Panc1 (cell line): ENCODE measurements at regions not wholly inside any gene's neighbourhood (a gene's known extent, or its start where the extent isn't known, plus 50 kb on each side); places are given as distances from the start of the nearest gene placed in this dataset.

Experiments
- ATAC-seq: fragments of 200-7000 bp; cut with Tn5 transposase; 2 replicates; pipeline ENCODE4 v1.9.1; 2020; ENCODE audit warnings: mild to moderate bottlenecking, moderate library complexity
- BruUV-seq: library from RNA; stranded (reverse); fragments of 400-500 nt; replicated peaks from 2 replicates; lab custom pipeline; 2021; lab: Mats Ljungman, UMichigan
- CTCF ChIA-PET: fragments of 300-600 bp; sonication (Branson Sonifier 250); formaldehyde crosslinking; loops from one replicate; lab custom pipeline; 2022; ENCODE audit warnings: antibody characterized with exemption; lab: Charles Lee
- POLR2A ChIA-PET: fragments of 300-600 bp; sonication (Branson Sonifier 250); formaldehyde crosslinking; loops from one replicate; lab custom pipeline; 2022; ENCODE audit warnings: antibody characterized with exemption; lab: Charles Lee
- DNase-seq: peaks from one replicate; pipeline ENCODE4 v3.0.0-alpha.2; 2010; ENCODE audit warnings: low read depth, low spot score
- H3K27ac ChIP-seq: 2 replicates; pipeline ENCODE4 v1.5.1; 2011; ENCODE audit warnings: mild to moderate bottlenecking, low read length, inconsistent platforms
- H3K27me3 ChIP-seq: fragments of 200-500 bp; sonication (Bioruptor generic); 2 replicates; pipeline ENCODE4 v1.6.0; 2014; ENCODE audit warnings: low read length, inconsistent platforms; ENCODE audit not compliant: control insufficient read depth, insufficient read depth
- H3K36me3 ChIP-seq: fragments of 200-500 bp; sonication (Bioruptor generic); 2 replicates; pipeline ENCODE4 v1.5.1; 2014; ENCODE audit warnings: inconsistent platforms, mild to moderate bottlenecking, low read length, moderate library complexity; ENCODE audit not compliant: control insufficient read depth, insufficient read depth
- H3K4me1 ChIP-seq: 2 replicates; pipeline ENCODE4 v1.5.1; 2011; ENCODE audit warnings: inconsistent platforms, mild to moderate bottlenecking, low read length, moderate library complexity; ENCODE audit not compliant: control insufficient read depth, insufficient read depth
- H3K4me3 ChIP-seq, 2 experiments: 2 replicates each; pipeline ENCODE4 v1.5.1; 2011 to 2012; ENCODE audit warnings: low read depth in 2 of 2, low read length in 2 of 2, mild to moderate bottlenecking in 2 of 2, inconsistent platforms in 1 of 2, moderate library complexity in 1 of 2
- H3K9me3 ChIP-seq: fragments of 200-500 bp; sonication (Bioruptor generic); 2 replicates; pipeline ENCODE4 v1.5.1; 2014; ENCODE audit warnings: low read depth, mild to moderate bottlenecking, inconsistent platforms, low read length, moderate library complexity; ENCODE audit not compliant: control insufficient read depth, insufficient read depth
- CTCF ChIP-seq: fragments of 450-650 bp; IDR thresholded peaks from 2 replicates; pipeline ENCODE4 v1.5.1; 2017; ENCODE audit warnings: mild to moderate bottlenecking
- POLR2AphosphoS5 ChIP-seq: IDR thresholded peaks from 2 replicates; pipeline ENCODE4 v1.6.1; 2012; ENCODE audit warnings: mild to moderate bottlenecking, low read depth, low read length, moderate library complexity
- REST ChIP-seq, 2 experiments: IDR thresholded peaks; 2 replicates each; pipeline ENCODE4 v1.6.1; 2011 to 2012; ENCODE audit warnings: low read depth in 2 of 2, control low read depth in 1 of 2, low read length in 1 of 2, mild to moderate bottlenecking in 1 of 2, moderate library complexity in 1 of 2; ENCODE audit not compliant: insufficient read depth in 1 of 2
- SIN3A ChIP-seq: IDR thresholded peaks from 2 replicates; pipeline ENCODE4 v1.6.1; 2012; ENCODE audit warnings: low read depth, mild to moderate bottlenecking, low read length, moderate library complexity, borderline replicate concordance; ENCODE audit not compliant: insufficient read depth
- TCF7L2 ChIP-seq: IDR thresholded peaks from 2 replicates; pipeline ENCODE4 v1.6.1; 2011; ENCODE audit warnings: mild to moderate bottlenecking, low read depth, low read length, inconsistent platforms
- in situ Hi-C: cut with HindIII; loops from 2 replicates; pipeline ENCODE4 v1.10.0; 2016; ENCODE audit warnings: low sequenced_read_pairs, low pct_unique_long_range_greater_than_20kb
- intact Hi-C: fragments of 100-400 bp; cut with micrococcal nuclease; formaldehyde crosslinking; loops from one replicate; pipeline ENCODE4 v1.10.0; 2022; ENCODE audit not compliant: unreplicated experiment

- no peaks in the 10 kb centered on the region for H3K4me1 ChIP-seq
- ATAC-seq (no peak), DNase-seq (no peak)
- in situ Hi-C loops (no loop called here), intact Hi-C loops (no loop called here)
- ChIA-PET CTCF (no interaction called here), POLR2A (no interaction called here)
- H3K4me3 ChIP-seq, result no peak overlapping the region
- no peak overlapping the region for H3K27ac ChIP-seq
- H3K36me3 ChIP-seq, result no peaks in the 10 kb centered on the region
- no peaks in the 10 kb centered on the region for H3K27me3 ChIP-seq
- no TSS peak for BruUV-seq
- no peaks in the 10 kb centered on the region for H3K9me3 ChIP-seq
- TF ChIP-seq POLR2AphosphoS5 (no peak), SIN3A (no peak), TCF7L2 (no peak), CTCF (no peak), REST (IDR thresholded peaks at IDR 0.05; ENCODE audit: insufficient read depth in 1 of 2, low read depth in 2 of 2, low read length in 1 of 2) (no peak)
These were observed 285.4 kb upstream of the PMFBP1 start for GRCh38 chr16:72457243-72457940.

- POLR2A ChIA-PET, result no interaction called here
These were observed 284.0 kb upstream of the PMFBP1 start for GRCh38 chr16:72455743-72456659.

More at GRCh38 chr16:72455743-72456659, 284.0 kb upstream of the PMFBP1 start:
- Histone ChIP-seq H3K27ac (no peak overlapping the region), H3K36me3 (no peaks in the 10 kb centered on the region), H3K4me3 (no peak overlapping the region), H3K27me3 (no peaks in the 10 kb centered on the region), H3K4me1 (no peaks in the 10 kb centered on the region), H3K9me3 (no peaks in the 10 kb centered on the region)
- in situ Hi-C loops (no loop called here), intact Hi-C loops (no loop called here)
- no peak for DNase-seq
- CTCF ChIA-PET, result no interaction called here
- BruUV-seq, result no TSS peak
- no peak for ATAC-seq
- TF ChIP-seq POLR2AphosphoS5, result no peak
- no peak for TF ChIP-seq SIN3A
- TF ChIP-seq TCF7L2, result no peak
- no peak for TF ChIP-seq CTCF
- TF ChIP-seq REST (IDR thresholded peaks at IDR 0.05; ENCODE audit: insufficient read depth in 1 of 2, low read depth in 2 of 2, low read length in 1 of 2), result no peak
